ENCODE measurements at regions not wholly inside any gene's neighbourhood (a gene's known extent, or its start where the extent isn't known, plus 50 kb on each side); places are given as distances from the start of the nearest gene placed in this dataset.
"Not testable (repeated sequence)": the region's sequence is repeated elsewhere in the genome, so short reads cannot be mapped to it uniquely, and the experiment has no call there.

- DNase-seq (ENCODE audit: low read depth) = no peak
These were observed 50.7 kb upstream of the AP4E1 start for GRCh38 chr15:50857763-50858162.

GRCh38 chr15:50854601-50855490 is 53.6 kb upstream of the AP4E1 start:
- no peak for DNase-seq (ENCODE audit: low read depth)

- no peak for DNase-seq (ENCODE audit: low read depth)
These were observed 58.5 kb upstream of the AP4E1 start for GRCh38 chr15:50850003-50850402.

- no peak for DNase-seq (ENCODE audit: low read depth)
These were observed 60.1 kb upstream of the AP4E1 start for GRCh38 chr15:50848349-50848748.

- DNase-seq (ENCODE audit: low read depth) = not testable (repeated sequence)
These were observed 63.3 kb upstream of the AP4E1 start for GRCh38 chr15:50845181-50845580.

- DNase-seq (ENCODE audit: low read depth) = no peak
These were observed 68.0 kb upstream of the AP4E1 start for GRCh38 chr15:50840520-50840919.

GRCh38 chr15:50837256-50837770 is 71.2 kb upstream of the AP4E1 start:
- DNase-seq (ENCODE audit: low read depth) = no peak

GRCh38 chr15:50830477-50831354 is 65.2 kb upstream of the SPPL2A start:
- DNase-seq (ENCODE audit: low read depth) = no peak

- DNase-seq (ENCODE audit: low read depth) = peak; percentile 53
These were observed 63.2 kb upstream of the SPPL2A start for GRCh38 chr15:50828610-50829206.

- no peak for DNase-seq (ENCODE audit: low read depth)
These were observed 60.4 kb upstream of the SPPL2A start for GRCh38 chr15:50825946-50826345.

GRCh38 chr15:50824514-50824913 is 59.0 kb upstream of the SPPL2A start:
- no peak for DNase-seq (ENCODE audit: low read depth)

- no peak for DNase-seq (ENCODE audit: low read depth)
These were observed 57.8 kb upstream of the SPPL2A start for GRCh38 chr15:50823281-50823680.

- no peak for DNase-seq (ENCODE audit: low read depth)
These were observed 56.0 kb upstream of the SPPL2A start for GRCh38 chr15:50821476-50821875.

GRCh38 chr15:50820808-50821382 is 55.4 kb upstream of the SPPL2A start:
- no peak for DNase-seq (ENCODE audit: low read depth)

- no peak for DNase-seq (ENCODE audit: low read depth)
These were observed 53.8 kb upstream of the SPPL2A start for GRCh38 chr15:50819344-50819743.

- no peak for DNase-seq (ENCODE audit: low read depth)
These were observed 50.6 kb upstream of the SPPL2A start for GRCh38 chr15:50815958-50816590.

Measured in HS-27A (cell line).